HL-60 (cell line): ENCODE measurements at regions not wholly inside any gene's neighbourhood (a gene's known extent, or its start where the extent isn't known, plus 50 kb on each side); places are given as distances from the start of the nearest gene placed in this dataset.

ENCODE experiments used
- DNase-seq, 2 experiments: peaks; one replicate each; pipeline ENCODE4 v3.0.0-alpha.2; 2010 to 2020; ENCODE audit warnings: low read depth in 1 of 2, low spot score in 1 of 2
- H3K27ac ChIP-seq: fragments of 250-450 bp; sonication (Bioruptor Pico); replicated peaks from 2 replicates; pipeline ENCODE4 v1.5.1; 2020; ENCODE audit warnings: mild to moderate bottlenecking, moderate library complexity
- H3K27me3 ChIP-seq: fragments of 250-450 bp; sonication (Bioruptor Pico); 2 replicates; pipeline ENCODE4 v1.5.1; 2021; ENCODE audit warnings: mild to moderate bottlenecking, moderate library complexity; ENCODE audit not compliant: insufficient read depth, poor library complexity, severe bottlenecking
- H3K4me3 ChIP-seq: replicated peaks from 2 replicates; pipeline ENCODE4 v1.5.1; 2011; ENCODE audit warnings: mild to moderate bottlenecking, control low read depth, low read length; ENCODE audit not compliant: insufficient read depth
- GABPA ChIP-seq: IDR thresholded peaks from 2 replicates; pipeline ENCODE4 v1.6.1; 2012; ENCODE audit warnings: low read depth
- POLR2AphosphoS5 ChIP-seq: IDR thresholded peaks from 2 replicates; pipeline ENCODE4 v1.6.1; 2012; ENCODE audit warnings: low read depth
- SPI1 ChIP-seq: IDR thresholded peaks from 2 replicates; pipeline ENCODE4 v1.6.1; 2012; ENCODE audit warnings: low read depth, mild to moderate bottlenecking, borderline replicate concordance
- TF ChIP-seq, protein P1 (sequence below): IDR thresholded peaks from one replicate; pipeline ENCODE4 v1.5.1; 2011; ENCODE audit warnings: low read length, control low read depth, inconsistent platforms; ENCODE audit not compliant: insufficient read depth
- TF ChIP-seq, protein P2 (sequence below): IDR thresholded peaks from 2 replicates; pipeline ENCODE4 v1.6.1; 2012; ENCODE audit warnings: low read depth; ENCODE audit not compliant: insufficient replicate concordance

DNA sequence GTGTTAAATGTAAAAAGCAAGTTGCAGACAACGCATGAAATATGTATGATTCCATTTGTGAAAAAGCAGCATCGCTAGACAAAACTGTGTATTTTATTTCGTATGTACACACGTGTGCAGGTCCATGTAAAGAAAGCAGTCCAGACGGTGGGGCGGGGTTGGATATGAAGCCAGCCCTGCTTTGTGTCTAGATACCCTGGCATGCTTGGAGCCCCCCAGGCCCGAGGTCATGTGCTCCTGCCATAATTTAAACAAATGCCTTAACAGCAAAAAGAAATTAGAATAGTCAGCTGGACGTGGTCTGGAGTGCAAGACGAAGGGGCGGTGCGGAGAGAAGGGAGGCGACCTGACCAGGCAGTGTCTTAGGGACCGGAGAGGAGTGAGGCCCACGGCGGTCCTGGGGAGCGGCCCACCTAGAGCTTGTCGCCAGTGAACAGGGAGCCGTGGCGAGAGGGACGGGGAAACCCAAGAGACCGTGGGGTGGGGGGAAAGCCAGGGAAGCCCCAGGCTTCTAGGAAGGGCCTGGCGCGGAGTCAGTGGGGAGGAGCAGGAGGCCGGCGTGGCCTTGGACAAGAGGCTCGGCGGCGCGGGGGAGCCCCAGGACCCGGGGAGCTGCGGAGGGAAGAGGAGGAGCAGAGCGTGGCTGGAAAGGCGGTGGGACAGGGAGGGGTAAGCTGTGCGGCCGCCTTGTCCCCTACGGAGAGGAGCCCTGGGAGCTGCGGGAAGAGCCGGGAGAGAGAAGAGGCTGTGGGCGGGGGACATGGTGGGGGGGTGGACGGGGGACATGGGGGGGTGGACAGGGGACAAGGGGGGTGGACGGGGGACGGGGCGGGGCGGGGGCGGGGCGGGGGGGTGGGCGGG lies 118.5 kb upstream of the C14orf180 start:
- H3K27ac ChIP-seq, result no peak overlapping the region
- peaks cover 11% of the 10 kb centered on the region for H3K27me3 ChIP-seq
- H3K4me3 ChIP-seq, result no peak overlapping the region
- TF ChIP-seq POLR2AphosphoS5 (no peak), GABPA (no peak), SPI1 (no peak)
- TF ChIP-seq, protein P1, sequence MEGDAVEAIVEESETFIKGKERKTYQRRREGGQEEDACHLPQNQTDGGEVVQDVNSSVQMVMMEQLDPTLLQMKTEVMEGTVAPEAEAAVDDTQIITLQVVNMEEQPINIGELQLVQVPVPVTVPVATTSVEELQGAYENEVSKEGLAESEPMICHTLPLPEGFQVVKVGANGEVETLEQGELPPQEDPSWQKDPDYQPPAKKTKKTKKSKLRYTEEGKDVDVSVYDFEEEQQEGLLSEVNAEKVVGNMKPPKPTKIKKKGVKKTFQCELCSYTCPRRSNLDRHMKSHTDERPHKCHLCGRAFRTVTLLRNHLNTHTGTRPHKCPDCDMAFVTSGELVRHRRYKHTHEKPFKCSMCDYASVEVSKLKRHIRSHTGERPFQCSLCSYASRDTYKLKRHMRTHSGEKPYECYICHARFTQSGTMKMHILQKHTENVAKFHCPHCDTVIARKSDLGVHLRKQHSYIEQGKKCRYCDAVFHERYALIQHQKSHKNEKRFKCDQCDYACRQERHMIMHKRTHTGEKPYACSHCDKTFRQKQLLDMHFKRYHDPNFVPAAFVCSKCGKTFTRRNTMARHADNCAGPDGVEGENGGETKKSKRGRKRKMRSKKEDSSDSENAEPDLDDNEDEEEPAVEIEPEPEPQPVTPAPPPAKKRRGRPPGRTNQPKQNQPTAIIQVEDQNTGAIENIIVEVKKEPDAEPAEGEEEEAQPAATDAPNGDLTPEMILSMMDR, result no peak
- TF ChIP-seq, protein P2, sequence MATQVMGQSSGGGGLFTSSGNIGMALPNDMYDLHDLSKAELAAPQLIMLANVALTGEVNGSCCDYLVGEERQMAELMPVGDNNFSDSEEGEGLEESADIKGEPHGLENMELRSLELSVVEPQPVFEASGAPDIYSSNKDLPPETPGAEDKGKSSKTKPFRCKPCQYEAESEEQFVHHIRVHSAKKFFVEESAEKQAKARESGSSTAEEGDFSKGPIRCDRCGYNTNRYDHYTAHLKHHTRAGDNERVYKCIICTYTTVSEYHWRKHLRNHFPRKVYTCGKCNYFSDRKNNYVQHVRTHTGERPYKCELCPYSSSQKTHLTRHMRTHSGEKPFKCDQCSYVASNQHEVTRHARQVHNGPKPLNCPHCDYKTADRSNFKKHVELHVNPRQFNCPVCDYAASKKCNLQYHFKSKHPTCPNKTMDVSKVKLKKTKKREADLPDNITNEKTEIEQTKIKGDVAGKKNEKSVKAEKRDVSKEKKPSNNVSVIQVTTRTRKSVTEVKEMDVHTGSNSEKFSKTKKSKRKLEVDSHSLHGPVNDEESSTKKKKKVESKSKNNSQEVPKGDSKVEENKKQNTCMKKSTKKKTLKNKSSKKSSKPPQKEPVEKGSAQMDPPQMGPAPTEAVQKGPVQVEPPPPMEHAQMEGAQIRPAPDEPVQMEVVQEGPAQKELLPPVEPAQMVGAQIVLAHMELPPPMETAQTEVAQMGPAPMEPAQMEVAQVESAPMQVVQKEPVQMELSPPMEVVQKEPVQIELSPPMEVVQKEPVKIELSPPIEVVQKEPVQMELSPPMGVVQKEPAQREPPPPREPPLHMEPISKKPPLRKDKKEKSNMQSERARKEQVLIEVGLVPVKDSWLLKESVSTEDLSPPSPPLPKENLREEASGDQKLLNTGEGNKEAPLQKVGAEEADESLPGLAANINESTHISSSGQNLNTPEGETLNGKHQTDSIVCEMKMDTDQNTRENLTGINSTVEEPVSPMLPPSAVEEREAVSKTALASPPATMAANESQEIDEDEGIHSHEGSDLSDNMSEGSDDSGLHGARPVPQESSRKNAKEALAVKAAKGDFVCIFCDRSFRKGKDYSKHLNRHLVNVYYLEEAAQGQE, result no peak
- DNase-seq, result no peak

DNA sequence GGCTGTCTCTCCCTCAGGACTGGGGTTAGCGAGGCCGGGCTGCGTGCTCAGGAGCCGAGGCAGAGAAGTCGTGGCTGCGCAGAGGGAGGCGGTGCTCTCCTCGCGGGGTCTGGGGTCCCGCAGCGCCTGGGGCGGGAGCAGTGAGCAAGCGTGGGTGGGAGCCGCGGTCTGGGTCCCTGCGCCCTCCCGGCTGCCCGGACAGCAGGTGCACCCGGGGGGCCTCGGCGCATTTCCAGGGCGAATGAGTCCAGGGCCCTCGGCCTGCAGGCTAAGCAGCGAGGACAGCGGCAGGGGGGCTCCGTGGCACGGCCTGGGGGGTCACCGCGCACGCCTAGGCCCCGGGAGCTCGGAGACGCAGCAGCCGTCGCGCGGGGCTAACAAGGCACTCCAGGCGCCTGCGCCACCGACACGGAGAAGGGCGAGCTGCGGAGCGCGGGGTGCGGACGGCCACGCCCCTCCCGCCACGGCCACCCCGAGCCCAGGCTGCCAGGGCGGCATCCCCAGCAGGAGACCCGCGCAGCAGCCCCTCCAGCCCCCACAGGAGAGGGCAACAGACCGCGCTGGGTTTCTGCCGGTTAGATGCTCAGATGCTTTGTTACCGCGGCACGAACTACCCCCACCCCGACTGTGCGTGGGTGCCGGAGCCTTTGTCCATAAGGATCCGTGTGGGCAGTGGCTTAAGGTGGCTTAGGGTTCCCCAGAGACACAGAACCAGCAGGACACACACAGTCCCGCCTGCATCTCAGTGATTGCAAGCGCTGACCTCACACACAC lies 117.7 kb upstream of the C14orf180 start:
- no peak for DNase-seq
- H3K4me3 ChIP-seq, result no peak overlapping the region
- H3K27ac ChIP-seq, result no peak overlapping the region
- TF ChIP-seq POLR2AphosphoS5 (no peak), SPI1 (no peak), GABPA (no peak)
- TF ChIP-seq, protein P2, result no peak
- TF ChIP-seq, protein P1, result no peak
- H3K27me3 ChIP-seq, result peaks cover 11% of the 10 kb centered on the region

DNA sequence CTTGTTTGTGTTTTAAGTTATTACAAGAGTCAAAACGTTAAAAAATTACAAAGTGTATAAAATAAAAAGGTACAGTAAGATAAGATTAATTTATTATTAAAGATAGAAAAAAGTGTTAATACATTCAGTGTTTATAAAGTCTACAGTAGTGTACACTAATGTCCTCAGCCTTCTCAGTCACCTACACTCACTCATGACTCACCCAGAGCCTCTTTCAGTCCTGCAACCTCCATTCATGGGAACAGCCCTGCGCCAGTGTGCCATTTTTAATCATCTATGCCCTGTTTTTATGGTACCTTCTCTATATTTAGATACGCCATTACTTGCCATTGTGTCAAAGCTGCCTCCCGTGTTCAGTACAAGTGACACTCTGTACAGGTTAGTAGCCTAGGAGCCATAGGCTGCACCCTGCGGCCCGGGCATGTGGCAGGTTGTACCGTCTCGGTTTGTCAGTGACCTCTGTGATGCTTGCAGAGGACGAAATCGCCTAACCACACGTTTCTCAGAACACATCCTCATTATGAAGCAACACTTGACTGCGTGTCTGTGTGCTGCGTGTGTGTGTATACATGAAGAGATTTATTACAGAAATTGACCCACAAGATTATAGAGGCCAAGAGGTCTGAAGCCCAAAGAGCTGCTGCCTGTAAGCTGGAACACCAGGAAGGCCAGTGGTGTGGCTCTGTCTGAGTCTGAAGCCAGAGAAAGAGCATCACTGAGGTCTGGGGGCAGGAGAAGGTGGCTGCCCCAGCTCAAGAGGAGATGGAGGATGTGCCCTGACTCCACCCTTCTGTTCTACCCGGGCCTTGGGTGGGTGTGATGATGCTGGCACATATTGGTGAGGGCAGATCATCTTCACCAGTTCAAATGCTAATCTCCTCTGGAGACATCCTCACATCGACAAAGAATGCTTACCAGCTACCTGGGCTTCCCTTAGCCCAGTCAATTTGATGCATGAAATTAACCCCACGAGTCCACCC lies 116.6 kb upstream of the C14orf180 start:
- TF ChIP-seq, protein P2, result no peak
- no peak for TF ChIP-seq POLR2AphosphoS5
- TF ChIP-seq SPI1, result no peak
- TF ChIP-seq GABPA, result no peak
- TF ChIP-seq, protein P1, result no peak
- H3K4me3 ChIP-seq, result no peak overlapping the region
- DNase-seq, result no peak
- peaks cover 11% of the 10 kb centered on the region for H3K27me3 ChIP-seq
- H3K27ac ChIP-seq, result no peak overlapping the region
